Upper lobe of left lung (tissue), 6 donors: ENCODE measurements at regions not wholly inside any gene's neighbourhood (a gene's known extent, or its start where the extent isn't known, plus 50 kb on each side); places are given as distances from the start of the nearest gene placed in this dataset.
A peak's percentile ranks its signal among the peaks of the same experiment; 100 is the strongest.

ENCODE experiments used
- ATAC-seq, 2 donors: fragments of 200-7000 bp; cut with Tn5 transposase; one replicate each; pipeline ENCODE4 v1.9.1; 2022; ENCODE audit warnings: mild to moderate bottlenecking in 2 of 2, moderate library complexity in 2 of 2; ENCODE audit not compliant: low FRiP score in 2 of 2
- DNase-seq, 2 donors: peaks; one replicate each; pipeline ENCODE4 v3.0.0-alpha.2; 2019 to 2020
- H3K27ac ChIP-seq, 4 donors: fragments of 200-600 bp; sonication (generic); one replicate each; pipeline ENCODE4 v1.5.1; 2016 to 2019
- H3K27me3 ChIP-seq, 4 donors: fragments of 200-600 bp; sonication (generic); one replicate each; pipeline ENCODE4 v1.5.1; 2017 to 2019
- H3K36me3 ChIP-seq, 4 donors: fragments of 200-600 bp; sonication (generic); one replicate each; pipeline ENCODE4 v1.5.1; 2016 to 2019
- H3K4me1 ChIP-seq, 4 donors: fragments of 200-600 bp; sonication (generic); one replicate each; pipeline ENCODE4 v1.5.1; 2018 to 2019
- H3K4me3 ChIP-seq, 4 donors: fragments of 200-600 bp; sonication (generic); one replicate each; pipeline ENCODE4 v1.5.1; 2017 to 2019; ENCODE audit warnings: mild to moderate bottlenecking in 2 of 4, moderate library complexity in 1 of 4
- H3K9me3 ChIP-seq, 4 donors: fragments of 200-600 bp; sonication (generic); one replicate each; pipeline ENCODE4 v1.5.1; 2018 to 2019
- CTCF ChIP-seq, 6 experiments: fragments of 450-650 bp in 4 of 6; fragments of 200-600 bp in 2 of 6; sonication (generic) in 2 of 6; IDR thresholded peaks; one replicate each; pipeline ENCODE4 v1.5.1; 2016 to 2019; ENCODE audit warnings: antibody characterized with exemption in 6 of 6
- EP300 ChIP-seq, 4 donors: sonication (generic); formaldehyde crosslinking; IDR thresholded peaks; one replicate each; pipeline ENCODE4 v1.5.1; 2017; ENCODE audit warnings: antibody characterized with exemption in 4 of 4, control low read depth in 2 of 4
- POLR2A ChIP-seq, 4 donors: fragments of 450-650 bp; IDR thresholded peaks; one replicate each; pipeline ENCODE4 v1.5.1; 2016 to 2017; ENCODE audit warnings: antibody characterized with exemption in 4 of 4, mild to moderate bottlenecking in 2 of 4
- POLR2AphosphoS5 ChIP-seq, 2 donors: sonication (generic); formaldehyde crosslinking; IDR thresholded peaks; one replicate each; pipeline ENCODE4 v1.5.1; 2017; ENCODE audit warnings: antibody characterized with exemption in 2 of 2
- WGBS, 2 donors: methylation state at CpG; one replicate each; pipeline ENCODE4 v1.1.5; 2017 to 2018; 5-methylcytosine and 5-hydroxymethylcytosine counted together
- donor health status: DM: no; HTN: no; CAD: no; lungs with moderate emphysema.
- donor health status: DM: no; HTN: yes; CAD: no; lungs with severe emphysema.

GRCh38 chr12:42742716-42743115 lies 153.2 kb upstream of the PRICKLE1 start:
- H3K36me3 ChIP-seq: no peaks in the 10 kb centered on the region
- ATAC-seq: no peak
- H3K4me3 ChIP-seq: no peak overlapping the region
- H3K4me1 ChIP-seq: peaks cover 0 to 20% (median 2%) of the 10 kb centered on the region in 4 donors
- TF ChIP-seq EP300 (IDR thresholded peaks at IDR 0.05): no peak
- TF ChIP-seq POLR2A (IDR thresholded peaks at IDR 0.05): no peak
- no peak for TF ChIP-seq CTCF (IDR thresholded peaks at IDR 0.05)
- TF ChIP-seq POLR2AphosphoS5 (IDR thresholded peaks at IDR 0.05): no peak
- H3K27ac ChIP-seq: peak overlapping the region in 2 of 4 donors; percentile 18 to 39
- no peaks in the 10 kb centered on the region for H3K27me3 ChIP-seq
- no peak for DNase-seq
- 38 to 50% methylated on average over 5 of the region's 5 CpGs for WGBS, 2 donors
- peaks cover 0 to 9% (median 2%) of the 10 kb centered on the region in 4 donors for H3K9me3 ChIP-seq

GRCh38 chr12:42741771-42742510 lies 152.4 kb upstream of the PRICKLE1 start:
- ATAC-seq (no peak), DNase-seq (no peak)
- WGBS, 2 donors: 56 to 68% methylated on average over 7 of the region's 7 CpGs
- Histone ChIP-seq H3K27me3 (no peaks in the 10 kb centered on the region), H3K9me3 (peaks cover 0 to 9% (median 2%) of the 10 kb centered on the region in 4 donors), H3K36me3 (no peaks in the 10 kb centered on the region), H3K4me3 (no peak overlapping the region), H3K4me1 (peaks cover 0 to 20% (median 2%) of the 10 kb centered on the region in 4 donors), H3K27ac (no peak overlapping the region)
- no peak for TF ChIP-seq POLR2AphosphoS5 (IDR thresholded peaks at IDR 0.05)
- TF ChIP-seq POLR2A (IDR thresholded peaks at IDR 0.05): no peak

GRCh38 chr12:42741091-42741490 lies 151.5 kb upstream of the PRICKLE1 start:
- H3K4me3 ChIP-seq: no peak overlapping the region
- H3K36me3 ChIP-seq: no peaks in the 10 kb centered on the region
- TF ChIP-seq CTCF (IDR thresholded peaks at IDR 0.05) (no peak), POLR2A (IDR thresholded peaks at IDR 0.05) (no peak)
- DNase-seq: no peak
- peaks cover 0 to 3% (median under 1%) of the 10 kb centered on the region in 4 donors for H3K9me3 ChIP-seq
- 88 to 91% methylated on average over 2 of the region's 2 CpGs for WGBS, 2 donors
- ATAC-seq: no peak
- no peaks in the 10 kb centered on the region for H3K27me3 ChIP-seq
- peaks cover 0 to 20% (median 2%) of the 10 kb centered on the region in 4 donors for H3K4me1 ChIP-seq
- no peak overlapping the region for H3K27ac ChIP-seq

GRCh38 chr12:42737398-42737797 lies 147.9 kb upstream of the PRICKLE1 start:
- no peaks in the 10 kb centered on the region for H3K36me3 ChIP-seq
- no peaks in the 10 kb centered on the region for H3K27me3 ChIP-seq
- TF ChIP-seq CTCF (IDR thresholded peaks at IDR 0.05): no peak
- TF ChIP-seq POLR2A (IDR thresholded peaks at IDR 0.05): no peak
- TF ChIP-seq EP300 (IDR thresholded peaks at IDR 0.05): no peak
- TF ChIP-seq POLR2AphosphoS5 (IDR thresholded peaks at IDR 0.05): no peak
- ATAC-seq: no peak
- WGBS, 2 donors: 80 to 87% methylated on average over 3 of the region's 3 CpGs
- no peak overlapping the region for H3K4me3 ChIP-seq
- peaks cover 0 to 3% (median 0%) of the 10 kb centered on the region in 4 donors for H3K4me1 ChIP-seq
- no peak for DNase-seq
- H3K27ac ChIP-seq: no peak overlapping the region
- H3K9me3 ChIP-seq: no peaks in the 10 kb centered on the region

DNA sequence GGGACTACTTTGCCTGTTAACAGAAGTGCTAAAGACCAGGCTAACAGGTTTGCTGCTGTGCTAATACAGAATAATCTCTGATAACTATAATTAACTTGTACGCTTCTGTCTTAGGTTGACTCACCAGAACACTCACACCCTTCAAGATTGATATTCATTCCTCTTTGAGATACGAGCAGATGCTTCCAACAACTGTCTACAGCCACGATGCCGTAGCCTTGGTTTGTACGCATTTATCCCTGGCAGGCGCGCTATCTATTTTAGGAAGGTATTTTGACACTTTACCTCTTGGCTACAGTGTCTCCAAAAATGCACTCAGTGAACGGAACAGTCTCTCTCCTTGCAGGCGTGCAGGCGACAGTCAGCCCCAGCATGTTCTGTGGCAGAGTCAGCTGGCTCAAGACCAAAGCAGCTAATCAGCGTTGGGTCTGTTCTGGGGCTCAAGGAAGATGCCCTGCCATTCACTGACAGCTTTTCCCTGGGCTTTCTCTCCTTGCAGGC lies 146.4 kb upstream of the PRICKLE1 start:
- Histone ChIP-seq H3K4me1 (no peaks in the 10 kb centered on the region), H3K4me3 (no peak overlapping the region), H3K9me3 (no peaks in the 10 kb centered on the region), H3K36me3 (no peaks in the 10 kb centered on the region), H3K27me3 (no peaks in the 10 kb centered on the region), H3K27ac (no peak overlapping the region)
- TF ChIP-seq EP300 (IDR thresholded peaks at IDR 0.05): no peak
- no peak for TF ChIP-seq POLR2A (IDR thresholded peaks at IDR 0.05)
- TF ChIP-seq CTCF (IDR thresholded peaks at IDR 0.05): no peak
- TF ChIP-seq POLR2AphosphoS5 (IDR thresholded peaks at IDR 0.05): no peak
- DNase-seq: no peak
- ATAC-seq: no peak
- WGBS, 2 donors: 64 to 65% methylated on average over 11 of the region's 11 CpGs
